ENCODE measurements at regions not wholly inside any gene's neighbourhood (a gene's known extent, or its start where the extent isn't known, plus 50 kb on each side); places are given as distances from the start of the nearest gene placed in this dataset.

- TF ChIP-seq CTCF (IDR thresholded peaks at IDR 0.05) = no peak
- TF ChIP-seq POLR2A (IDR thresholded peaks at IDR 0.05) = no peak
Observed at GRCh38 chr16:80350061-80350460, 190.7 kb upstream of the DYNLRB2 start.

Data from lower leg skin (tissue), 3 donors.